ENCODE measurements at regions not wholly inside any gene's neighbourhood (a gene's known extent, or its start where the extent isn't known, plus 50 kb on each side); places are given as distances from the start of the nearest gene placed in this dataset.

- TF ChIP-seq CTCF (IDR thresholded peaks at IDR 0.05; ENCODE audit: unreplicated experiment): no peak
- peaks cover 12% of the 10 kb centered on the region for H3K4me1 Mint-ChIP-seq (ENCODE audit: low read depth)
- H3K27ac Mint-ChIP-seq: no peak overlapping the region
- no peak for DNase-seq (ENCODE audit: low spot score, unreplicated experiment)
- no peaks in the 10 kb centered on the region for H3K36me3 Mint-ChIP-seq (ENCODE audit: insufficient read depth)
- no peak overlapping the region for H3K4me3 Mint-ChIP-seq (ENCODE audit: low read depth)
- H3K9me3 Mint-ChIP-seq (ENCODE audit: low read depth): no peaks in the 10 kb centered on the region
- H3K27me3 Mint-ChIP-seq: peaks cover 86% of the 10 kb centered on the region
These were observed 109.0 kb upstream of the TLE3 start for GRCh38 chr15:70206668-70207067.

- peaks cover 12% of the 10 kb centered on the region for H3K4me1 Mint-ChIP-seq (ENCODE audit: low read depth)
- H3K27ac Mint-ChIP-seq: no peak overlapping the region
- TF ChIP-seq CTCF (IDR thresholded peaks at IDR 0.05; ENCODE audit: unreplicated experiment): no peak
- peaks cover 88% of the 10 kb centered on the region for H3K27me3 Mint-ChIP-seq
- no peak for DNase-seq (ENCODE audit: low spot score, unreplicated experiment)
- H3K36me3 Mint-ChIP-seq (ENCODE audit: insufficient read depth): no peaks in the 10 kb centered on the region
- H3K9me3 Mint-ChIP-seq (ENCODE audit: low read depth): no peaks in the 10 kb centered on the region
- H3K4me3 Mint-ChIP-seq (ENCODE audit: low read depth): no peak overlapping the region
These were observed 106.9 kb upstream of the TLE3 start for GRCh38 chr15:70204652-70205051.

GRCh38 chr15:70203981-70204560 is 106.4 kb upstream of the TLE3 start:
- TF ChIP-seq CTCF (IDR thresholded peaks at IDR 0.05; ENCODE audit: unreplicated experiment): no peak

GRCh38 chr15:70202756-70203155 is 105.0 kb upstream of the TLE3 start:
- Mint-ChIP-seq H3K4me1 (ENCODE audit: low read depth) (peaks cover 17% of the 10 kb centered on the region), H3K4me3 (ENCODE audit: low read depth) (no peak overlapping the region), H3K27me3 (peaks cover 91% of the 10 kb centered on the region), H3K9me3 (ENCODE audit: low read depth) (no peaks in the 10 kb centered on the region), H3K27ac (no peak overlapping the region), H3K36me3 (ENCODE audit: insufficient read depth) (no peaks in the 10 kb centered on the region)
- TF ChIP-seq CTCF (IDR thresholded peaks at IDR 0.05; ENCODE audit: unreplicated experiment): no peak
- DNase-seq (ENCODE audit: low spot score, unreplicated experiment): no peak

More at GRCh38 chr15:70203981-70204560, 106.4 kb upstream of the TLE3 start:
- Mint-ChIP-seq H3K9me3 (ENCODE audit: low read depth) (no peaks in the 10 kb centered on the region), H3K36me3 (ENCODE audit: insufficient read depth) (no peaks in the 10 kb centered on the region), H3K27me3 (peaks cover 88% of the 10 kb centered on the region), H3K4me3 (ENCODE audit: low read depth) (no peak overlapping the region), H3K27ac (no peak overlapping the region), H3K4me1 (ENCODE audit: low read depth) (peaks cover 12% of the 10 kb centered on the region)
- DNase-seq (ENCODE audit: low spot score, unreplicated experiment): no peak

- peaks cover 96% of the 10 kb centered on the region for H3K27me3 Mint-ChIP-seq
- no peaks in the 10 kb centered on the region for H3K9me3 Mint-ChIP-seq (ENCODE audit: low read depth)
- H3K4me3 Mint-ChIP-seq (ENCODE audit: low read depth): no peak overlapping the region
- no peak overlapping the region for H3K27ac Mint-ChIP-seq
- DNase-seq (ENCODE audit: low spot score, unreplicated experiment): no peak
- TF ChIP-seq CTCF (IDR thresholded peaks at IDR 0.05; ENCODE audit: unreplicated experiment): no peak
- no peaks in the 10 kb centered on the region for H3K36me3 Mint-ChIP-seq (ENCODE audit: insufficient read depth)
- H3K4me1 Mint-ChIP-seq (ENCODE audit: low read depth): peaks cover 21% of the 10 kb centered on the region
These were observed 103.7 kb upstream of the TLE3 start for GRCh38 chr15:70201425-70201775.

Data from progenitor cell of endocrine pancreas (in vitro differentiated cells).